ENCODE measurements at regions not wholly inside any gene's neighbourhood (a gene's known extent, or its start where the extent isn't known, plus 50 kb on each side); places are given as distances from the start of the nearest gene placed in this dataset.

DNA sequence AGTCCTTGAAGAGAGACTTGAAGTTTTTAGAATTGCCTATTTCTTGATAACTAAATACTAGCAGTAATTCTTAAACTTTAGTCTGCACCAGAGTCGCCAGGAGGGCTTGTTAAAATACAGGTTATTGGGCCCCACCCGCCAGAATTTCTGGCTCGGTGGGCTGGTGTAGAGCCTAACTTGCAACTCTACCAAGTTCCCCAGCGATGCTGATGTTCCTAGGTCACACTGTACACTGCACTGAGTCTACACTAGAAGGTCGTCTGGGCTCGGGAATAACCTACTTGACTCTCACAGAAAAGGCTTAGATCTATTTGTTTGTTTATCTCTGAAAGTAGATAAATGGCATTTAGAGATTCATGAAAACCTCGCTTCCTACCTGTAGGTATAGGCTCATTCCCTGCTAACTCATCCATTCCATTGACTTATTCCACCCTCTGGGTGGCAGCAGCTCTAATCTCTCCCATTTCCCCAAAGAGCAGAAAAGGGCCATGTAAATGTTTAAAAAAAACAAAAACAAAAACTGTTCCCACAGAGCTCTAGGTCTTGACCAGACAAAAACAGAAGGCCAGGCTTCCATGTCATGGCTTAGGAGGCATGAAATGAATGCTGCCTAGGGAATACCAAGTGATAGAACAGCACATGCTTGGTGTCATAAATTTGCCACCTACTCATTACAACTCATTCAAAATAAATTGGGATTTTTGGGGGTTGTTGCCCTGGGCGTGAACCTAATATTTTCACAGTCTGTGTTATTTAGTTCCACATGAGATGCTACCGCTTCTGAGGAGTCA lies 292.1 kb downstream of the ADGB start:
- TF ChIP-seq POLR2A (IDR thresholded peaks at IDR 0.05), result no peak
- TF ChIP-seq, protein P1, sequence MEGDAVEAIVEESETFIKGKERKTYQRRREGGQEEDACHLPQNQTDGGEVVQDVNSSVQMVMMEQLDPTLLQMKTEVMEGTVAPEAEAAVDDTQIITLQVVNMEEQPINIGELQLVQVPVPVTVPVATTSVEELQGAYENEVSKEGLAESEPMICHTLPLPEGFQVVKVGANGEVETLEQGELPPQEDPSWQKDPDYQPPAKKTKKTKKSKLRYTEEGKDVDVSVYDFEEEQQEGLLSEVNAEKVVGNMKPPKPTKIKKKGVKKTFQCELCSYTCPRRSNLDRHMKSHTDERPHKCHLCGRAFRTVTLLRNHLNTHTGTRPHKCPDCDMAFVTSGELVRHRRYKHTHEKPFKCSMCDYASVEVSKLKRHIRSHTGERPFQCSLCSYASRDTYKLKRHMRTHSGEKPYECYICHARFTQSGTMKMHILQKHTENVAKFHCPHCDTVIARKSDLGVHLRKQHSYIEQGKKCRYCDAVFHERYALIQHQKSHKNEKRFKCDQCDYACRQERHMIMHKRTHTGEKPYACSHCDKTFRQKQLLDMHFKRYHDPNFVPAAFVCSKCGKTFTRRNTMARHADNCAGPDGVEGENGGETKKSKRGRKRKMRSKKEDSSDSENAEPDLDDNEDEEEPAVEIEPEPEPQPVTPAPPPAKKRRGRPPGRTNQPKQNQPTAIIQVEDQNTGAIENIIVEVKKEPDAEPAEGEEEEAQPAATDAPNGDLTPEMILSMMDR (IDR thresholded peaks at IDR 0.05), result no peak
- Histone ChIP-seq H3K9me3 (replicated peaks in 1 of 3) (no peaks in the 10 kb centered on the region), H3K27me3 (no peaks in the 10 kb centered on the region), H3K4me3 (no peak overlapping the region), H3K27ac (no peak overlapping the region), H3K4me1 (replicated peaks in 1 of 2) (peaks cover 0 to 6% of the 10 kb centered on the region in 2 donors), H3K36me3 (replicated peaks in 1 of 2) (no peaks in the 10 kb centered on the region)
- no peak for DNase-seq
- 66 to 69% (median 68%) methylated on average over 9 of the region's 9 CpGs for WGBS, 4 donors
- intact Hi-C loops (cut with DNase I), result no loop called here

DNA sequence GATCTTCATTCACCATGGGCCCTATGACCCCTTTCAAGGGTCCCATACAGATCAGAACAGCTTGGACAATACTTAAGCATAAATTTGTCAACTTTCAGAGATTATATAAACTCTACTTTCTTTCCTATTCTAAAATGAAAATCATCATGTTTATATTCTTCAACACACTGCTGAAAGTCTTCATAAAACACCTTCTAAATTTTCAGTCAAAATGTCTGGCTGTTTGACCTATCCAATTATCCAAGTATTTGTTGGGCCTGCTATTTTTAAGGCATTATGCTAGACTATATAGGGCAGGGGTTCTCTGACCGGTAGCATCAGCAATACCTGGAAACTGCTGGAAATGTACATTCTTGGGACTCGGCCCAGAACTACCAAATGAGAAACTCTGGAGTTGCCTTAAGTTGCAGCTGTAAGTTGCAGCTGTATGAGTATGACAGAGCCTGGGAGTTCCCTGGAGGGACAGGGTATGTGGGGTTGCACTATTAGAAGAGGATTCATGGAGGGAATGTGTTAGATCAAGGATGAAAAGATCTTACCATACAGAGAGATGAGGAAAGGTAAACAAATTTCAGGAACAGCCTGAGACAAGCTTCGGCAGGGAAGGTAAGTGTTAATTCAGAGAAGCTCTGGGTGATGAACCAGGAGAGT lies 293.0 kb downstream of the ADGB start:
- Histone ChIP-seq H3K27me3 (no peaks in the 10 kb centered on the region), H3K9me3 (replicated peaks in 1 of 3) (no peaks in the 10 kb centered on the region), H3K36me3 (replicated peaks in 1 of 2) (no peaks in the 10 kb centered on the region), H3K4me1 (replicated peaks in 1 of 2) (peaks cover 0 to 6% of the 10 kb centered on the region in 2 donors), H3K4me3 (no peak overlapping the region), H3K27ac (no peak overlapping the region)
- 92 to 100% (median 94%) methylated on average over 3 of the region's 3 CpGs for WGBS, 4 donors
- TF ChIP-seq, protein P1 (IDR thresholded peaks at IDR 0.05), result no peak
- no peak for TF ChIP-seq POLR2A (IDR thresholded peaks at IDR 0.05)
- DNase-seq, result no peak
- intact Hi-C loops (cut with DNase I), result no loop called here

DNA sequence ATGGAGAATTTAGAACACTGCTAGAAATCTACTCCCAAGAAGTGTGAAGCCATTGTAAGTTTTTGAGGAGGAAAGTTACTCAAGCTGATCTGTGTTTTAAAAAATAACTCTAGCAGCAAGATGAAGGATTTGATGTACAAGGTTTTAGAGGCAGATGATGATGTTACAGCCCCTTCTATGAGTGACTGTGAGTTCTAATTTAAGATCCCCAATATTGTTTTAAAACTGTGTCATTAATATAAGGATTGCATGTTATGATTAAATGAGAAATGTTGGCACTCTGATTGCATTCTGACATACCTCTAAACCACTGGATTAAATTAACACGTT lies 293.5 kb downstream of the ADGB start:
- Histone ChIP-seq H3K4me3 (no peak overlapping the region), H3K27ac (no peak overlapping the region), H3K27me3 (no peaks in the 10 kb centered on the region), H3K36me3 (replicated peaks in 1 of 2) (no peaks in the 10 kb centered on the region), H3K4me1 (replicated peaks in 1 of 2) (peaks cover 0 to 6% of the 10 kb centered on the region in 2 donors), H3K9me3 (replicated peaks in 1 of 3) (no peaks in the 10 kb centered on the region)
- 58 to 67% (median 60%) methylated on average over 1 of the region's 1 CpG for WGBS, 4 donors
- TF ChIP-seq POLR2A (IDR thresholded peaks at IDR 0.05), result no peak
- TF ChIP-seq, protein P1 (IDR thresholded peaks at IDR 0.05), result no peak
- DNase-seq, result no peak
- intact Hi-C loops (cut with DNase I), result no loop called here

DNA sequence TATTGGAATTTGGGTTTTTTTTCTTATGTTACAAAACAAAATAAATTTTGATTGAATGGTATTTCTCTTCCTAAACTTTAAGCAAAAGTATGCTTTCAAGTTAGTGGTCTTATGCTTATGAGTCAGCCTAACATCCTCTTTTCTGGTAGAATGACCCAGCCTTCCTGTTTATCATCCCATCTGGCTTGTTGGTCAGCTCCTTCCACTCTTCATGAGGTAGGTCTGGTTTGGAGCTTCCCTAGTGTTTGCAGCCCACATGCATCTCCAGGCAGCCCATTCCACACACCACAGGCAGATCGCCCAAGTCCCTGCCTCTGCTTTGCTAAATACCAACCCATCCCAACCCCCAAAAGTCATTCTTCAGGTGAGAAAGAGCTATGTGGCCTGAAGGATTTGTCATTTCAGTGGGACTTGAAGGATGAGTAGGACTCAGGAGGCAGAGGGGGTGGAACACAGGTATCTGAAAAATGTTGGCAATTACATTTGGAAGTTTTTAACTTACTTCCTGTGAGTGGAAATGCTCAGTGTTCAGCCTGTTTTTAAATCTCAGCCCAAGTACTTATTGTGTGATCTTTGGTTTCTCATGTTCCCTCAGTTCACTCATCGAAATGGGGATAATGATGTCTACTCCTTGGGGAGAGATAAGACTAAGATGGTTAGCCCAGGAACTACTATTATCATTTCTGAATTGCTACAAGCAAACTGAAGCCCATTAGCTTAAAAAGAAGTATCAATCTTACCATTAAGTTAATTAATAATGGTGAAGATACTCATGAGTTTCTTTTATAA lies 294.0 kb downstream of the ADGB start:
- TF ChIP-seq POLR2A (IDR thresholded peaks at IDR 0.05), result no peak
- TF ChIP-seq, protein P1 (IDR thresholded peaks at IDR 0.05), result no peak
- no peaks in the 10 kb centered on the region for H3K27me3 ChIP-seq
- DNase-seq, result no peak
- WGBS, 4 donors, result 81 to 90% (median 87%) methylated on average over 2 of the region's 2 CpGs
- H3K36me3 ChIP-seq (replicated peaks in 1 of 2), result no peaks in the 10 kb centered on the region
- no peak overlapping the region for H3K27ac ChIP-seq
- H3K9me3 ChIP-seq (replicated peaks in 1 of 3), result no peaks in the 10 kb centered on the region
- peaks cover 0 to 1% of the 10 kb centered on the region in 2 donors for H3K4me1 ChIP-seq (replicated peaks in 1 of 2)
- H3K4me3 ChIP-seq, result no peak overlapping the region
- intact Hi-C loops (cut with DNase I), result no loop called here
